Tibial nerve (tissue), 4 donors: ENCODE measurements at regions not wholly inside any gene's neighbourhood (a gene's known extent, or its start where the extent isn't known, plus 50 kb on each side); places are given as distances from the start of the nearest gene placed in this dataset.

ENCODE experiments used
- DNase-seq, 2 donors: peaks; one replicate each; pipeline ENCODE4 v3.0.0-alpha.2; 2019; ENCODE audit warnings: low spot score in 2 of 2
- H3K27ac ChIP-seq, 4 donors: fragments of 200-600 bp; sonication (generic) in 3 of 4; one replicate each; pipeline ENCODE4 v1.5.1; 2017 to 2019; ENCODE audit warnings: mild to moderate bottlenecking in 1 of 4
- H3K27me3 ChIP-seq, 2 donors: fragments of 200-600 bp; sonication (generic) in 1 of 2; one replicate each; pipeline versions ENCODE4 v1.5.1 to v1.6.0; 2017 to 2019
- H3K36me3 ChIP-seq, 3 donors: fragments of 200-600 bp; sonication (generic); one replicate each; pipeline ENCODE4 v1.5.1; 2018 to 2019
- H3K4me1 ChIP-seq, 4 donors: fragments of 200-600 bp; sonication (generic) in 3 of 4; one replicate each; pipeline ENCODE4 v1.5.1; 2017 to 2019
- H3K4me3 ChIP-seq, 4 donors: fragments of 200-600 bp; sonication (generic) in 3 of 4; one replicate each; pipeline ENCODE4 v1.5.1; 2017 to 2019; ENCODE audit warnings: mild to moderate bottlenecking in 1 of 4, moderate library complexity in 1 of 4
- H3K9me3 ChIP-seq, 4 donors: fragments of 200-600 bp; sonication (generic) in 3 of 4; one replicate each; pipeline ENCODE4 v1.5.1; 2017 to 2019
- EP300 ChIP-seq, 2 donors: sonication (generic); formaldehyde crosslinking; IDR thresholded peaks; one replicate each; pipeline ENCODE4 v1.6.1; 2017; ENCODE audit warnings: antibody characterized with exemption in 2 of 2, mild to moderate bottlenecking in 1 of 2
- POLR2A ChIP-seq, 2 donors: fragments of 450-650 bp; IDR thresholded peaks; one replicate each; pipeline ENCODE4 v1.6.1; 2017; ENCODE audit warnings: antibody characterized with exemption in 2 of 2, mild to moderate bottlenecking in 2 of 2, moderate library complexity in 2 of 2
- WGBS, 2 donors: methylation state at CpG; one replicate each; pipeline ENCODE4 v1.1.5; 2018; 5-methylcytosine and 5-hydroxymethylcytosine counted together
- TF ChIP-seq, protein P1 (sequence below), 5 experiments: fragments of 200-600 bp in 3 of 5; fragments of 450-650 bp in 2 of 5; sonication (generic) in 3 of 5; IDR thresholded peaks; one replicate each; pipeline ENCODE4 v1.5.1; 2016 to 2019; ENCODE audit warnings: antibody characterized with exemption in 5 of 5, mild to moderate bottlenecking in 3 of 5, moderate library complexity in 2 of 5

GRCh38 chr22:22992474-22992873 is 77.8 kb upstream of the GNAZ start:
- peaks cover 0 to 16% (median 5%) of the 10 kb centered on the region in 4 donors for H3K9me3 ChIP-seq
- H3K27ac ChIP-seq, result no peak overlapping the region
- H3K36me3 ChIP-seq, result no peaks in the 10 kb centered on the region
- H3K4me3 ChIP-seq, result no peak overlapping the region
- WGBS, 2 donors, result 73 to 77% methylated on average over 3 of the region's 3 CpGs
- no peaks in the 10 kb centered on the region for H3K4me1 ChIP-seq
- no peaks in the 10 kb centered on the region for H3K27me3 ChIP-seq
- no peak for TF ChIP-seq EP300 (IDR thresholded peaks at IDR 0.05)
- no peak for TF ChIP-seq POLR2A (IDR thresholded peaks at IDR 0.05)
- TF ChIP-seq, protein P1, sequence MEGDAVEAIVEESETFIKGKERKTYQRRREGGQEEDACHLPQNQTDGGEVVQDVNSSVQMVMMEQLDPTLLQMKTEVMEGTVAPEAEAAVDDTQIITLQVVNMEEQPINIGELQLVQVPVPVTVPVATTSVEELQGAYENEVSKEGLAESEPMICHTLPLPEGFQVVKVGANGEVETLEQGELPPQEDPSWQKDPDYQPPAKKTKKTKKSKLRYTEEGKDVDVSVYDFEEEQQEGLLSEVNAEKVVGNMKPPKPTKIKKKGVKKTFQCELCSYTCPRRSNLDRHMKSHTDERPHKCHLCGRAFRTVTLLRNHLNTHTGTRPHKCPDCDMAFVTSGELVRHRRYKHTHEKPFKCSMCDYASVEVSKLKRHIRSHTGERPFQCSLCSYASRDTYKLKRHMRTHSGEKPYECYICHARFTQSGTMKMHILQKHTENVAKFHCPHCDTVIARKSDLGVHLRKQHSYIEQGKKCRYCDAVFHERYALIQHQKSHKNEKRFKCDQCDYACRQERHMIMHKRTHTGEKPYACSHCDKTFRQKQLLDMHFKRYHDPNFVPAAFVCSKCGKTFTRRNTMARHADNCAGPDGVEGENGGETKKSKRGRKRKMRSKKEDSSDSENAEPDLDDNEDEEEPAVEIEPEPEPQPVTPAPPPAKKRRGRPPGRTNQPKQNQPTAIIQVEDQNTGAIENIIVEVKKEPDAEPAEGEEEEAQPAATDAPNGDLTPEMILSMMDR (IDR thresholded peaks at IDR 0.05), result no peak
- DNase-seq, result no peak

- 79 to 95% methylated on average over 5 of the region's 5 CpGs for WGBS, 2 donors
Observed at GRCh38 chr22:22993184-22993583, 77.1 kb upstream of the GNAZ start.

DNA sequence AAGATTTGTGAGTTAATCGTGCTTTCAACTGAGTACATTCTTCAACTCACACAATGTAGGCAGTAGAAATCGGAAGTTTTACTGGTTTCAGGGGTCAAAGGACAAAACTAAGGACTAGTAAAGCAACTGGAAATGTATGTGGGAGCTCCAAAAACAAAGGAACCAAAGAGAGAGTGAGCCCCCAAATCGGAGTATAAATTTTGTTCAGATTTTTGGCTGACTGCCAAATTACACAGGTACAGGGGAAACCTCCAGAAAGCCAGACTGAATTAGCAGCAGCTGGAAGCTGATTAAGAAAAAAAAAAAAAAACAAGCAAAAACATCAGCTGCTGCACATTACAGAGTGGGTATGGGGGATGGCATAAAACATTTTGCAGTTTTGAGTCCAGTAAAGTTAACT is 75.2 kb upstream of the GNAZ start:
- DNase-seq, result no peak
- Histone ChIP-seq H3K27me3 (no peaks in the 10 kb centered on the region), H3K9me3 (peaks cover 0 to 29% (median 10%) of the 10 kb centered on the region in 4 donors), H3K4me3 (no peak overlapping the region), H3K36me3 (no peaks in the 10 kb centered on the region), H3K27ac (no peak overlapping the region), H3K4me1 (no peaks in the 10 kb centered on the region)
- TF ChIP-seq POLR2A (IDR thresholded peaks at IDR 0.05) (no peak), EP300 (IDR thresholded peaks at IDR 0.05) (no peak)
- TF ChIP-seq, protein P1 (IDR thresholded peaks at IDR 0.05), result no peak
- WGBS, 2 donors, result 24 to 36% methylated on average over 3 of the region's 3 CpGs

More at GRCh38 chr22:22993184-22993583, 77.1 kb upstream of the GNAZ start:
- DNase-seq, result no peak
- Histone ChIP-seq H3K27me3 (no peaks in the 10 kb centered on the region), H3K9me3 (peaks cover 0 to 23% (median 8%) of the 10 kb centered on the region in 4 donors), H3K36me3 (no peaks in the 10 kb centered on the region), H3K4me3 (no peak overlapping the region), H3K4me1 (no peaks in the 10 kb centered on the region), H3K27ac (no peak overlapping the region)
- TF ChIP-seq EP300 (IDR thresholded peaks at IDR 0.05), result no peak
- TF ChIP-seq, protein P1 (IDR thresholded peaks at IDR 0.05), result no peak
- TF ChIP-seq POLR2A (IDR thresholded peaks at IDR 0.05), result no peak

- H3K27ac ChIP-seq, result no peak overlapping the region
- WGBS, 2 donors, result 84 to 89% methylated on average over 2 of the region's 2 CpGs
Observed at GRCh38 chr22:22996511-22997261, 73.6 kb upstream of the GNAZ start.

More at GRCh38 chr22:22996511-22997261, 73.6 kb upstream of the GNAZ start:
- H3K4me1 ChIP-seq, result no peaks in the 10 kb centered on the region
- no peaks in the 10 kb centered on the region for H3K36me3 ChIP-seq
- no peak for DNase-seq
- no peak overlapping the region for H3K4me3 ChIP-seq
- H3K9me3 ChIP-seq, result peaks cover 0 to 29% (median 10%) of the 10 kb centered on the region in 4 donors
- TF ChIP-seq POLR2A (IDR thresholded peaks at IDR 0.05) (no peak), EP300 (IDR thresholded peaks at IDR 0.05) (no peak)
- TF ChIP-seq, protein P1 (IDR thresholded peaks at IDR 0.05), result no peak
- no peaks in the 10 kb centered on the region for H3K27me3 ChIP-seq
